ENCODE measurements at regions not wholly inside any gene's neighbourhood (a gene's known extent, or its start where the extent isn't known, plus 50 kb on each side); places are given as distances from the start of the nearest gene placed in this dataset.

GRCh38 chr10:3723766-3724165 lies 61.2 kb downstream of the KLF6 start:
- DNase-seq (ENCODE audit: low read depth in 3 of 3), result no peak

- DNase-seq (ENCODE audit: low read depth in 3 of 3), result no peak
Measured at GRCh38 chr10:3720228-3721019, 64.6 kb downstream of the KLF6 start.

DNA sequence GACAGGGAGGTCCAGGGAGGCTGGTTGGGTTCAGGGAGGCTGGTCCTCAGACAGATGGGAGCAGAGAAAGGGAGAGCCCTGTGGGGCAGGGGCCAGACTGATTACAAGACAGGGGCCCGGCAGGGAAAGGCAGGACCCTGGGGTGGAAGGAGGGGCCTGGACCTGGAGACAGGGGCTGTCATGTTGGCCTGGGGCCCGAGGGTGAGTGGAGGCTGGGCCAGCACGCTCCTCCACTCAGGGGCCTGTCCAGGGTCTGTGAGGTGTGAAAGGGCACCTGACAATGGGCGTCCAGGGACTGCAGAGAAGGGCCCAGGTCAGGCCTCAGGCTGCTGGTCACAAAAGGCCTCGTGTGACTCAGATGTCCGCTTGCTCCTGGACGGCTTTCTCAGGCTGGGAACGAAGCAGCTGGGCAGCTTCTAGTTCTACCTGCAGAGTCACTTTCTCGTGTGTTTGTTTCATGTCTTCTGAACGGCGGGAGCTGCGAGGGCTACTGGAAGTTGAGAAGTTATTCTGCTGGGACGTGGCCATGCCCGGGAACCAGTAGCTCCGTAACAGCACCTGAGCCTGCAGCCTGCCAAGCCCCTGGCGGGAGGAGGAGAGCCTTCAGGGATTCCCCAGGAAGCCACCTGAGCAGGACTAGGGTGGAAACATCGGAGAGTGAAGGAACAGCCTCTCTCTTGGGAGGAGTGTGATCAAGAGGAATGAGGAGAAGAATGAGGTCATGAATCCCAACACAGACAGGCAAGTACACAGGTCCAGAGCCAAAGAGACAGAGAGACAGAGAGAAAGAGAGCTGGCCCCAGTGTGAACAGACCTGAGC lies 65.8 kb downstream of the KLF6 start:
- DNase-seq (ENCODE audit: low read depth in 3 of 3), result no peak

- no peak for DNase-seq (ENCODE audit: low read depth in 3 of 3)
Measured at GRCh38 chr10:3716093-3716492, 68.9 kb downstream of the KLF6 start.

- no peak for DNase-seq (ENCODE audit: low read depth in 3 of 3)
Measured at GRCh38 chr10:3714967-3715366, 70.0 kb downstream of the KLF6 start.

DNA sequence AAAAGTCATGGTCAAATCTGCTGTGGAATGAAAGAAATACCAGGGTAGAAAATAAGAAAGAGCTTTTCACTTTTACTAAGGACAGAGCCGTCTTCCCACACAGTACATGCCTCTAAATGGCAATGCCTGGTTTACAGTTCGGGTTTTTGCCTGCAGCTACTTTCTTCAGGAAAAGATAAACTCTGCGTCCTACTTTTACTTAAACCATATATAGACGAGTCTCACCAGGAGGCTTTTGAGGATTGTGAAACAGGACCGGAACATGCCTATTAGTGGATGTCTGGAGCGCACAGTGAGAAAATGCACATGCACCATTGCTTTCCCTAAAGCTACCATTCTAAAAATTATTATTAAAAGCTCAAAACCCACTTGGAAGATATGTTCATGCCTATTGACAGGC lies 70.5 kb downstream of the KLF6 start:
- no peak for DNase-seq (ENCODE audit: low read depth in 3 of 3)

DNA sequence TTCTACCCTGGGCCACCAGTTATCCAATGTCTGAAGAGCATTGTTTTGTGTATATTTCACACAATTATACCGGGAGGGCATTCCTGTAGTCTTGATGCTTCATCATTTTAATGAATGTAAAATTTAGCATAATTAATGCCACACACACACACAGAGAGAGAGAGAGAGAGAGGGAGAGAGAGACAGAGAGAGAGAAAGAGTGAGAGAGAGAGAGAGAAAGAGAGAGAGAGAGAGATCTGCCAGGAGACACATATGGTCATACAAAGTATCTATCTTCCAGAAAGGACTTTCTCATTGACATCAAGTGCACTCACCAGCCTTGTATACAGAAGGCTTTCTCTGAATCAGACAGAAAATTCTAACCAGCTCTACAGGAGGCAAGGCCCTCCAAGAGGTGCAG lies 72.3 kb downstream of the KLF6 start:
- DNase-seq (ENCODE audit: low read depth in 3 of 3), result no peak

DNA sequence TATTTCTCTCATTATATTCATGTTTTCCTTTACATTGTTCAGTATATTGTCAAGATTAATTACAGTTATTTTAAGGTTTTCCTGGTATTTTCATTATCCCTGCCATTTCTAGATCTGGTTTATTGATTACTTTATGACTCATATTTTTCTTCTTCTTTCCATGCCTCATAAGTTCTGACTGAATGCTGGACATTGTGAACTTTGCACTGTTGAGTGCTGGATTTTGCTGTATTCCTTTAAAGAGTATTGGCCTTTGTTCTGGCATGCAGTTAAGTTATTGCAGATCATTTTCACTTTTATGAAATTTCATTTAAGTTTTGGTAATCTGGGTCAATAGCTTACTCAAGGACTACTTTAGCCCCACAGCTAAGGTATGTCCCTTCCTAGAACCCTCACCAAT lies 73.1 kb downstream of the KLF6 start:
- no peak for DNase-seq (ENCODE audit: low read depth in 3 of 3)

DNA sequence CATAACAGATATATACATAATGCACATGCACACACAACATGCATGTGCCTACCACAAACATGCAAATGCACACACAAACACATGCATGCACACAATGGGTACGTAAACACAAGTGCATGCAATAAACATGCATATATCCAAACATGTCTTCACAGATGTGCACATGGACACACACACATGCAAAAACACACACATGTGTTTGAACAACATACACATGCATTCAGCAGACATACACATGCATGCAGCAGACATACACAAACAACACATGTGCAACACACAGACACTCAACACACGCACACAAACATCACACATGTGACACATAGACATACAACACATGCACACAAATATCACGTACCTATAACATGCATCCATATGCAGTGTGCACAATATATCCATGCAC lies 74.2 kb downstream of the KLF6 start:
- DNase-seq (ENCODE audit: low read depth in 3 of 3), result no peak

DNA sequence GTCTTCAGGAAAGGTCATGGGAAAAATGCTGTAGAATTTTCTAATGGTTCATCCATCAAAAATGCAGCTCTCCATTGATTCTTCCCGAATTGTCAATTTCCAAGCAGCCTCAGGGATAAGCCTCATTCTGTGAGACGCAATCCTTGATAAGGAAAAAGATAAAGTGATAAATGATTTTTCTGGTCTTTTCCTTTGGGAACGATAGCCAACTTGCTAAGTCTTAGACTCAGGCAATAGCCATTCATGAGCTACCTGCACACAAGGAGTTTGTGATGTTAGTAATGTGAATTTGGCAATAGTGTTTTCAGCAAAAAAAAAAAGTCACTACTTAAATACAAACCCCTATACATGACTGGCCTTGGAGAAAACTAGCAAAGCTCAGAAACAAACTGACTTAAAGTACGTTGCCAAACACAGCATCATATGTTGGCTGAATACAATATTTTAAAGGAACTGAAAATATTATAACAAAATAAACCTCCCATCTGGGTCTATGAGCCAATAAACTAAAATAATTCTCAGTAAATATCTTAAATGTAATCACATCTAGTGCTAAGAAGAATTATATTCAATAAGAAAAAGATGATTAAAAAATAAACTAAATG lies 75.5 kb downstream of the KLF6 start:
- DNase-seq (ENCODE audit: low read depth in 3 of 3), result no peak

DNA sequence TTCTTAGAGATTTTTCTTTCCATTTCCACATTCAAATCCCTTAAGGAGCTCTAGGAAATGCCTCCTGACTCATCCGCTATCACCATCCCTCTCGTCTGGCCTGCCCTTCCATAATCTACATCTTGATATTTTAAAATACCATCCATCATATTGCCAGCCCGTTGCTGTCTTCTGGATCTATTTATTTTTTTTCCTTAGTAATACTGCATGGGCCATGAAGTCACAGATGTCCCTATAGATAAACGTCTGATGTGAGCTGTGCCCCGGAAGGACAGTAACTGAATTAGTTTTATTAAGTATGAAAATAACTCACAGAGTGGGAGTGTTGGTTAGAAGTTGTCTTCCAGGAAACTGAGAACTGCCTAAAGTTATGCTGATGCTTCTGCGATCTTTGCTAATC lies 76.2 kb downstream of the KLF6 start:
- DNase-seq (ENCODE audit: low read depth in 3 of 3), result no peak

DNA sequence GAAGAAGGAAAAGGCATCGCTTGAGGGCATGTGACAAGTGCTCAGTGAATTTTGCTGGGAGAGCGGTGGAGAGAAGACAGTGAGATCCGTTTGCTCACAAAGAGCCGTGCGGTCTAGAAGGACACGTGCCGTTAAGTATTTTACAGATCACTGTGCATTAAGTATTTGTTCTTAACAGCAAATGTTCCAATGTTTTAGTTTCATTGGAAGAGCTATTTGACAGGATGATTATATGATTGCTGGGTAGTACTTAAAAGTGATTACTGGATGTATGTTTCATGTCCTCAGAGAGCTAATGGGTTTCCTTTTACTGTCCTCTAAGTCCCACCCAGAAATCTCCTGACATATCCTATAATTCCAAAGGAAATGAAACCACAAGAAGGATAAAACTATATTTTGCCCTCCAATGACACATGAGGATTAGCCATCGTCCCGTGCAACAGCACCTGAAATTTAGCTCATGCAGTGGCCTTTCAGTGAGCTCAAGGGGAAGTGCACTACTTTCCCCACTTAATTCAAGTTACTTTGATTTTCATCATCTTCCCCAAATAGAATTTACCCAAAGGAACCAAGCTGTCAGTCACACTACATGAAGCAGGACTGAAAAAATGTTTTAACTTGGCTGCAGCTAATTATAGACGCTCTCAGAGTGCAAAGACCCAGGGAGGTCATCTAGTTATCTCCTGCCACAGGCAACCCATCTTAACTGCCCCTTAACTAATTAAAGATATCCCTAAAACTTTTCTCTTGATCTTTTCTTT lies 80.3 kb downstream of the KLF6 start:
- no peak for DNase-seq (ENCODE audit: low read depth in 3 of 3)

DNA sequence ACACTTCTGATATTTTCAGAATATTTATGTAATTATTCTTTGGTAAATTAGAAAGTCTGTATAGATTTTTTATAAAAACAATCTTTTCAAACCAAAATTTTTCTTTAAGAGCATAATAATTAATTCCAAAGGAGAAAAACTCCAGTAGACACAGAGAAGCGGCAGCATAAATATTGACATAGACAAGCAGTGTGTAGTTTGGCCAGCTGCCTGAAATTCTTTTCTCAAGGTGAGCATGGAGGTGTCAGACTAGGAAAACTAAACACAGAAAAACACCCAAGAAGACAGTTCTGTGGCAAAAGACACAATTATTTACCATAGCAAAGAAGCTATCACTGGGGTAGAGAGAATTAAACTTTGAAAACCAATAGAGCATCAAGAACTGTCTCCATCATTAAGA lies 82.4 kb downstream of the KLF6 start:
- DNase-seq (ENCODE audit: low read depth in 3 of 3), result no peak

DNA sequence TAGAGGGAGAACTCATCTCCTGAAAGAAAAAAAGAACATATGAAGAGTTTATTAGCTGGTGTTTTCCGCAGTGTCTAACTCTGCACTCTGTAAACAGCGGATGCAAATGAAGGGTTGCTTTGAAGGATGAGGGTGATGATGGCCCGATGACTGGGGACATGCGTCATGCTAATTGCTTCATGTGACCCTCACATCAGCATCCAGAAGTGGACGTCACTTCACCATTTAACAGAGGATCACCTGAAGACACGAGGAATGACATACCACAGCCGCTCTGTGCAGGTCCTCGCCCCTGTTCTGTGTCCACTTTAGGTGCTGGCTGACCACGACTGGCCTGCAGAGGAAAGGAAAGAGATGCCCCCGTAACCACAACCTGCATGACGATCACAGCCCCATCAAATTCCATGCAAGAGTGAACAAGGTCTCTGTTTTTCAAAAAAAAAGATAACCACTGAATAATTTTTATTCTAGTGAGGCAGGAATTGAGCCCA lies 82.9 kb downstream of the KLF6 start:
- no peak for DNase-seq (ENCODE audit: low read depth in 3 of 3)

- no peak for DNase-seq (ENCODE audit: low read depth in 3 of 3)
Measured at GRCh38 chr10:3701491-3701890, 83.5 kb downstream of the KLF6 start.

- no peak for DNase-seq (ENCODE audit: low read depth in 3 of 3)
Measured at GRCh38 chr10:3700531-3701076, 84.4 kb downstream of the KLF6 start.

DNA sequence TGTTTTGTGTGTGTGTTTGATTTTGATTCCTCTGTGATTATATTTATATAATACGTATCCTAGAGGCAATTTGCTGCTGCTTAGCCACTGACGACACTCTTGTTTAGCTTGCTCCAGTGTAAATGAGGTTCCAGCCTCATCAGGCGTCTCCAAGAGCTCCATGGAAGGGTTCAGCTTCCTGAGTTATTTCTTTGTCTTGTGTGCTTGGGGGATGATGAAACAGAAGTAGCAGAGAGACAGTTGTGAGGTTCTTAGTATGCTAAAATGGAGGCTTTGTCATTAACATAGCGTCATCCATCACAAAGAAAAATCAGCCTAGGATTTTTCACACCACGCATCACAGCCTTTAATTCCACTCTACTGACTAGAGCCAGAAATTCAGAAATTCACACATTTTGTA lies 85.1 kb downstream of the KLF6 start:
- no peak for DNase-seq (ENCODE audit: low read depth in 3 of 3)

- no peak for DNase-seq (ENCODE audit: low read depth in 3 of 3)
Measured at GRCh38 chr10:3698312-3698711, 86.7 kb downstream of the KLF6 start.

DNA sequence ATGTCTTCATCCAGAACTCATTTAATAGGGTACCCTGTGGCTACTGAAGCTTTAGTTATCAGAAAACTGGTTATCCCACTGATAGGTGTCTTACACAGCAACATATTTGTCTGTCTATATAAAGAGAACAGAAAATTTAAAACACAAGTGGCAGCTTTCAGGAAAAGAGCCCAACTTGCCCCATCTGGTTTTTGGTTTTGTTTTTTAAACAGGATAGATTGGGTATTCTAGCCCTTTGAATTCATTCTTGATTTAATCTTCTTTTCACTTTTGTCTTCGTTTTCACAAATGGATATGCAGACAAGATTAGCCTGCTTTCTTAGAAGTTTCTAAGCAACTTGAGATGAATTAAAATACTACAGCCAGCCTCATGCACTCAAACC lies 91.3 kb downstream of the KLF6 start:
- DNase-seq (ENCODE audit: low read depth in 3 of 3), result no peak

DNA sequence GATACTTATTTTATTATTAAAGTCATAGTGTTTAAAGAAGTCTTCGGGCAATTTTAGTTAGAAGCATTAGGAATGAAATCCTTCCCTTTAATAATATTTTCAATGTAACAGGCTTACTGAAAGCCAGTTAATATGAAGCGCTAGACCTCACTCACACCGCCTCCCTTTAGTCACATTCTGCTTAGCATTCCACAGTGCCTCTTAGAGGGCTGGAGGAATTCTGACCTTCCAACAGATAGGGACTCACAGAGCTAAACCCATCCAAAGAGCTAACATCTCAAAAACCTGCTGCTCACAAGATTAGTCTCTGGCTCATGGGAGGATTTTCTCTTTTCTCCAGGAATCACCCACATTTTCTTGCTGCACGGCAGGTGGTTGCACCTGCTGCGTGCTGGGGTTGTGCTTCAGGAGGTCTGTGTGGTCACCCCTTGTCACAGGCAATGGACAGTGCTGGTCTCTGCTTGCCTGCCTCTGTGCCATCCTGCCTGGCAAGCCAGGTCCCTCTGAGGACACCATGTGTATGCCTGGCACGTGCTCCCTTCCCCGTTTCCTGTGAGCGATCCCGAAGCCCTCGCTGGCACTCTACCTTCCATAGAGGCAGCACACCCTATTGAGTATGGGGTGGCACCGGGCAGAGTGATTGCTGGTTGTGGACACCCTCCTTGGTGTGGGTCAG lies 91.8 kb downstream of the KLF6 start:
- DNase-seq (ENCODE audit: low read depth in 3 of 3), result no peak

DNA sequence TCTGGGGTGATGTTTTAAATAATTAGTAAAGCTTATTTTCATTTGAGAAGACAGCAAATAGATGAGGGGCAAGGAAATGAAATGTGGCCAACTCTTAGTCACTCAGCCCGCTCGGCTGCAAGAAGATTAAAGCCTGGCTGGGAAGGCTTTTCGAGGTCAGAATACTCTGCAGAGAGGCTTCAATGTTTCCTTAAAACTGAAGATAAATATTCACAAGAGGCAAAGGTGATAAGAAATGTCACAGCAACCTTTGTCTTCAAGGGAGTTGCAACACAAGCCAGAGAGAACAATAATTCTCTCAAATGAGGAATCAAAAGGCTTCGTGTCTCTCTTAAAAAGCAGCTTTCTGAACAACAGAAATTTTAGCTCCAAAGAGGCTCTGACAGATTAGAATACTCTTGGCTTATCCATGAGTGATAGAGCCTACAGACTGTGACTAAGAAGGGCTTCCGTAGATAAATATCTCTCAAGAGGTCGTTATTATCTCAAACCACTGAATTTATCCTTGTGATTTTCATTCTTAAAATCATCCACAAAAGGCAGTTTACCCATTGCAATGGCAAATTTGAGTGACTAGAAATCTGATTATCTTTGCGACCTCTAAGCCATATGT lies 92.5 kb downstream of the KLF6 start:
- no peak for DNase-seq (ENCODE audit: low read depth in 3 of 3)
